ENCODE measurements at regions not wholly inside any gene's neighbourhood (a gene's known extent, or its start where the extent isn't known, plus 50 kb on each side); places are given as distances from the start of the nearest gene placed in this dataset.
"Not testable (repeated sequence)": the region's sequence is repeated elsewhere in the genome, so short reads cannot be mapped to it uniquely, and the experiment has no call there.

- DNase-seq (ENCODE audit: low spot score) = no peak
Measured at GRCh38 chr11:87871056-87871455, 304.2 kb downstream of the RAB38 start.

GRCh38 chr11:87870086-87870485 lies 305.2 kb downstream of the RAB38 start:
- DNase-seq (ENCODE audit: low spot score) = peak; percentile 4

- DNase-seq (ENCODE audit: low spot score) = no peak
Measured at GRCh38 chr11:87866951-87867350, 308.3 kb downstream of the RAB38 start.

- DNase-seq (ENCODE audit: low spot score) = no peak
Measured at GRCh38 chr11:87861030-87861429, 314.2 kb downstream of the RAB38 start.

GRCh38 chr11:87859636-87860035 lies 315.6 kb downstream of the RAB38 start:
- no peak for DNase-seq (ENCODE audit: low spot score)

- DNase-seq (ENCODE audit: low spot score) = no peak
Measured at GRCh38 chr11:87851827-87852226, 323.4 kb downstream of the RAB38 start.

GRCh38 chr11:87851234-87851633 lies 324.0 kb downstream of the RAB38 start:
- peak; percentile 8 for DNase-seq (ENCODE audit: low spot score)

GRCh38 chr11:87849216-87849615 lies 326.0 kb downstream of the RAB38 start:
- no peak for DNase-seq (ENCODE audit: low spot score)

GRCh38 chr11:87840786-87841185 lies 334.5 kb downstream of the RAB38 start:
- no peak for DNase-seq (ENCODE audit: low spot score)

GRCh38 chr11:87832211-87832610 lies 343.0 kb downstream of the RAB38 start:
- no peak for DNase-seq (ENCODE audit: low spot score)

- DNase-seq (ENCODE audit: low spot score) = no peak
Measured at GRCh38 chr11:87820011-87820410, 355.2 kb downstream of the RAB38 start.

GRCh38 chr11:87819151-87819550 lies 356.1 kb downstream of the RAB38 start:
- DNase-seq (ENCODE audit: low spot score) = peak; percentile 25

- no peak for DNase-seq (ENCODE audit: low spot score)
Measured at GRCh38 chr11:87812571-87813365, 362.5 kb downstream of the RAB38 start.

- no peak for DNase-seq (ENCODE audit: low spot score)
Measured at GRCh38 chr11:87810486-87810885, 364.8 kb downstream of the RAB38 start.

- no peak for DNase-seq (ENCODE audit: low spot score)
Measured at GRCh38 chr11:87809256-87809655, 366.0 kb downstream of the RAB38 start.

GRCh38 chr11:87804176-87804575 lies 371.1 kb downstream of the RAB38 start:
- DNase-seq (ENCODE audit: low spot score) = no peak

- no peak for DNase-seq (ENCODE audit: low spot score)
Measured at GRCh38 chr11:87803748-87804147, 371.5 kb downstream of the RAB38 start.

GRCh38 chr11:87784862-87785261 lies 390.4 kb downstream of the RAB38 start:
- DNase-seq (ENCODE audit: low spot score) = not testable (repeated sequence)

- DNase-seq (ENCODE audit: low spot score) = no peak
Measured at GRCh38 chr11:87780068-87780413, 395.2 kb downstream of the RAB38 start.

- DNase-seq (ENCODE audit: low spot score) = no peak
Measured at GRCh38 chr11:87779276-87780067, 395.8 kb downstream of the RAB38 start.

GRCh38 chr11:87778357-87778756 lies 396.9 kb downstream of the RAB38 start:
- DNase-seq (ENCODE audit: low spot score) = no peak

GRCh38 chr11:87775036-87775435 lies 400.2 kb downstream of the RAB38 start:
- DNase-seq (ENCODE audit: low spot score) = no peak

GRCh38 chr11:87769661-87770060 lies 405.6 kb downstream of the RAB38 start:
- no peak for DNase-seq (ENCODE audit: low spot score)

Data from AG08395 (cell line).